A549 (cell line): ENCODE measurements at regions not wholly inside any gene's neighbourhood (a gene's known extent, or its start where the extent isn't known, plus 50 kb on each side); places are given as distances from the start of the nearest gene placed in this dataset.

Experiments used
- CHD2 ChIP-seq: fragments of 150-350 bp; IDR thresholded peaks from 2 replicates; pipeline ENCODE4 v1.6.1; 2014; ENCODE audit warnings: low read length; ENCODE audit not compliant: partially characterized antibody
- EP300 ChIP-seq, 2 experiments: fragments of >200 bp; sonication (Bioruptor Twin); formaldehyde crosslinking; IDR thresholded peaks; 2 replicates in 1 of 2; 3 replicates in 1 of 2; pipeline ENCODE4 v1.6.1; 2016 to 2017
- FOXS1 ChIP-seq: fragments of 250-450 bp; sonication (Bioruptor Pico); IDR thresholded peaks from 2 replicates; pipeline ENCODE4 v1.5.0; 2020; ENCODE audit warnings: mild to moderate bottlenecking, moderate library complexity
- HOXA7 ChIP-seq: fragments of 250-450 bp; sonication (Bioruptor Pico); IDR thresholded peaks from 2 replicates; pipeline ENCODE4 v1.5.0; 2020; ENCODE audit warnings: mild to moderate bottlenecking, moderate library complexity
- JUNB ChIP-seq: fragments of >200 bp; sonication (Bioruptor Twin); formaldehyde crosslinking; IDR thresholded peaks from 2 replicates; pipeline ENCODE4 v1.6.1; 2016
- SMC3 ChIP-seq: fragments of >200 bp; sonication (Bioruptor Twin); formaldehyde crosslinking; IDR thresholded peaks from 3 replicates; pipeline ENCODE4 v1.6.1; 2018; ENCODE audit warnings: inconsistent platforms

DNA sequence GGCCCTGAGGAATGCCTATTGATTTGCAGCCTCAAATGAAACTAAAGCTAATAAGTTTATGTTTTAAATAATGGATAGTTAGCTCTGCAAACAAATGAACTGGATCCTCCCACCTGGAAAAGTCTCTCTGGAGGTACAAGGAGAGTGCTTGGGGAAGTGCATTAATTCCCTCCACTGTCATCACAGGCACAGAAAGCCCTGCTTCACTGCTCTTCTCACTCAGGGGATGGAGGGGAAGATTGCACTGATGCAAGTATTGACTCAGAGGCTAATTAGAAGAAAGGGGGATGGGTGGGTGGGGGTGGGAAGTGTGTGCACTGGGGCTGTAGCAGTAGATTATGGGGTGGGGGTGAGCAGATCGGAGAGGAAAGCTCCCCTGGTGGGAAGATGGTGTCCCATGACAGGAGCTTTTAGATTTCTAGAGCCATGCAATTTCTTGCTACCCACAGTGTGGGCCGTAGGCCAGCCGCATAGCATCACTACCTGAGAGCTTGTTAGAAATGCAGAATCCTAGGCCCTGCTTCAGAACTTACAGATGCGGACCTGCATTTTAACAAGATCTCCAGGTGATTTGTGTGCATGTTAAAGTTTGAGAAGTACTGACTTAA lies 163.9 kb downstream of the HIPK3 start:
- no peak for TF ChIP-seq SMC3
- TF ChIP-seq EP300 (IDR thresholded peaks at IDR 0.05), result no peak
- TF ChIP-seq CHD2, result no peak
- no peak for TF ChIP-seq JUNB
- TF ChIP-seq HOXA7 (CRISPR knock-in tag), result no peak
- no peak for TF ChIP-seq FOXS1 (CRISPR knock-in tag)
